SK-N-MC (cell line): ENCODE measurements at regions not wholly inside any gene's neighbourhood (a gene's known extent, or its start where the extent isn't known, plus 50 kb on each side); places are given as distances from the start of the nearest gene placed in this dataset.

ENCODE experiments used
- DNase-seq: peaks from one replicate; pipeline ENCODE4 v3.0.0-alpha.2; 2011; ENCODE audit warnings: low read depth, low spot score
- H3K27ac ChIP-seq: fragments of 200-600 bp; sonication (generic); 2 replicates; pipeline ENCODE4 v1.5.1; 2016; ENCODE audit warnings: mixed run types
- H3K36me3 ChIP-seq: fragments of 200-600 bp; sonication (generic); 2 replicates; pipeline ENCODE4 v1.6.1; 2017; ENCODE audit warnings: antibody characterized with exemption, low read length, mixed read lengths; ENCODE audit not compliant: insufficient read depth
- H3K4me3 ChIP-seq: fragments of 200-600 bp; sonication (generic); 2 replicates; pipeline ENCODE4 v1.5.1; 2016
- H3K9ac ChIP-seq: fragments of 200-600 bp; sonication (generic); 2 replicates; pipeline ENCODE4 v1.8.0; 2017; ENCODE audit warnings: mixed run types, mixed read lengths; ENCODE audit not compliant: insufficient read length
- H3K9me3 ChIP-seq: fragments of 200-600 bp; sonication (generic); 2 replicates; pipeline ENCODE4 v1.6.1; 2017; ENCODE audit warnings: low read depth, mild to moderate bottlenecking, antibody characterized with exemption, low read length, moderate library complexity, mixed read lengths
- EZH2 ChIP-seq: fragments of 200-600 bp; sonication (generic); IDR thresholded peaks from one replicate; pipeline ENCODE4 v1.6.1; 2017; ENCODE audit warnings: antibody characterized with exemption
- FOXP2 ChIP-seq: optimal IDR thresholded peaks from 2 replicates; pipeline ENCODE3; 2011; ENCODE audit warnings: mild to moderate bottlenecking, moderate library complexity; ENCODE audit not compliant: insufficient read depth; ENCODE audit errors: extremely low read length, control extremely low read depth
- POLR2AphosphoS5 ChIP-seq: IDR thresholded peaks from 2 replicates; pipeline ENCODE4 v1.6.1; 2012; ENCODE audit warnings: mild to moderate bottlenecking, low read depth, low read length, borderline replicate concordance

DNA sequence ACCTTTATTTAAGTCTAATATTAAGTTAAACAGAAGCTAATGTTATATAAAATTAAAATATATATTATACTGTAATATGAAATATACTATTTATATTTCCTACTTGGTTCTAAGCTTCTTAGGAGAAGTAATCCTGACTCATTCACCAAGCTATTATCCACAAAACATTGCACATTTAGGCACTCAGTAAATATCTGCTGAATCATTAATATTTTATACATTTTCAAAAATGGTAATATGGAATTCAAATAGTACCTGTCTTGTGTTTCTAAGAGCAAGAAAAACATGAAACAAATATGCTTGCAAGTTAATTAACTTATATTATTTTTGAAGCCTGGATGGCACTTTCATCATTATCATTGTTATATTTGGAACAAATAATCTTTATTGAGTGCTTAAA lies 153.0 kb upstream of the CNTN4 start:
- H3K9me3 ChIP-seq = no peaks in the 10 kb centered on the region
- no peak overlapping the region for H3K9ac ChIP-seq
- no peak overlapping the region for H3K4me3 ChIP-seq
- TF ChIP-seq EZH2 = no peak
- no peak for TF ChIP-seq FOXP2
- no peaks in the 10 kb centered on the region for H3K36me3 ChIP-seq
- no peak overlapping the region for H3K27ac ChIP-seq
- DNase-seq = no peak

DNA sequence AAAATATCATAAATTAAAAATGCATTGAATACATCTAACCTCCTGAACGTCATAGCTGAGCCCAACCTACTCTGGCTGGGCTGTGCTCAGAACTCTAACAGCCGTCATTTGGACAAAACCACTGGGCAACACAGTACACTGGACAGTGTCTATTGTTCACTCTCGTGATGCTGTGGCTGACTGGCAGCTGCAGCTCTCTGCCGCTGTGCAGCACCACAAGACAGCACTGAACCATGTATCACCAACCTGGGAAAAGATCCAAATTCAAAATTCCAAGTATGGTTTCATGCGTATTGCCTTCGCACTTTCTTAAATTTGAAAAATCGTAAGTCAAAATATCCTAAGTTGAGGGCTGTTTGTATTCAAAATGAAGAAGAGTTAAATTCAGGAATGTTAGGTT lies 145.1 kb upstream of the CNTN4 start:
- DNase-seq = no peak
- Histone ChIP-seq H3K9ac (no peak overlapping the region), H3K4me3 (no peak overlapping the region), H3K36me3 (no peaks in the 10 kb centered on the region), H3K9me3 (no peaks in the 10 kb centered on the region), H3K27ac (no peak overlapping the region)
- TF ChIP-seq EZH2 (no peak), FOXP2 (no peak), POLR2AphosphoS5 (no peak)

DNA sequence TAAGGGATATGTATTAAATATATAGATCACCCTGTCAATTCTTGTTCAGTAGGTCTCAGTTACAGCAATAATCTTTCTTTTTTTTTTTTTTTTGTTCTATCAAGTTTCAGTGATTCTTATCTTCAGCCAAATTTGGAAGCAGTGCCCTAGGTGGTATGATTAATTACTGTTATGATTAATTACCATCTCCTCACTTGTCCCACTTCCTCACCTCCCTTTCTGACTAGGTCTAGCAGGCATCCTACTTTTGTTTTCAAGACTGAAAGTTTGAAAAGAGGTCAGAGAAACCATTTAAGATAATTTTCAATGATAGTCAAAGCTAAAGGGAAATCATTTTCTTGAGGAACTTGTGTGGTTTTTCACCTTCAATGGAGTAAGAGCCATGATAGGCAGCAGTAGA lies 144.0 kb upstream of the CNTN4 start:
- no peak overlapping the region for H3K4me3 ChIP-seq
- H3K9ac ChIP-seq = no peak overlapping the region
- no peak for TF ChIP-seq FOXP2
- TF ChIP-seq EZH2 = no peak
- no peak for TF ChIP-seq POLR2AphosphoS5
- no peaks in the 10 kb centered on the region for H3K9me3 ChIP-seq
- no peak overlapping the region for H3K27ac ChIP-seq
- H3K36me3 ChIP-seq = no peaks in the 10 kb centered on the region
- no peak for DNase-seq

DNA sequence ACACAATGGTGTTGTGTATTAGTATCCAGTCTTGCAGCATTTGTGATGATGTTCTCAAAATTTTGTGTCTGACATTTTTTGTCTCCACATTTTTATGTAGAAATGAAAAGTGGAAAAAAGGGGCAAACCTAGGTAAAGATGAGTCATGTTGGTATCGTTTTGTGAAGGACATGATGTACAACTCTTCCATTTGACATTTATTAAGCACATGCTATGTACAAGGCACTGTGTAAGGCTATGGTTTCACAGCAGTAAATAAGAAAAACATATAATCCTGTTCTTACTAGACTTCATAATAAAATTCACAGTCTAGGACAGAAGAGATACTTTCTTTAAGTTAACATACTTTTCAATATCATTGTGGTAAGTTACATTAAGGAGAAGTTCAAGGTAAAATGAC lies 143.5 kb upstream of the CNTN4 start:
- H3K9me3 ChIP-seq = no peaks in the 10 kb centered on the region
- TF ChIP-seq FOXP2 (no peak), EZH2 (no peak), POLR2AphosphoS5 (no peak)
- DNase-seq = no peak
- H3K4me3 ChIP-seq = no peak overlapping the region
- no peaks in the 10 kb centered on the region for H3K36me3 ChIP-seq
- no peak overlapping the region for H3K27ac ChIP-seq
- H3K9ac ChIP-seq = no peak overlapping the region

DNA sequence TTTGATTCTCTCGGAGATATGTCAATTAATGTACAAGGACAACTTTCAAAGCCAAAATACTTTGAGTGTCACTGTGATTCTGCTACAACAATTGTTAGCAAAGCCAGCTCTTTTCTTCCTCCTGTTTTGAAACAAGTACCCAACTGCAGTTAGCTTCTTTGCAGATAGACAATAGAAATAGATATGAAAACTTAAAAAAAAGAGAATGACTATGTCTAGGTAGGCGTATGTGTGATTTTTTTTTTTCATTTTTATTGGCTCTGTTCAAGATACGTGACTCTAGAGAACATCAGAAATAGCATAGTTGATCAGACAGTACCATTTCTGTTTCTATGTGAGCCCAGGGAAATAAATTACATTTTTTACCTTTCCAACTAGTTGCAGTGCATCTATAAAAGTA lies 142.9 kb upstream of the CNTN4 start:
- H3K9ac ChIP-seq = no peak overlapping the region
- H3K36me3 ChIP-seq = no peaks in the 10 kb centered on the region
- DNase-seq = no peak
- no peak overlapping the region for H3K27ac ChIP-seq
- H3K4me3 ChIP-seq = no peak overlapping the region
- TF ChIP-seq FOXP2 (no peak), POLR2AphosphoS5 (no peak), EZH2 (no peak)
- no peaks in the 10 kb centered on the region for H3K9me3 ChIP-seq

DNA sequence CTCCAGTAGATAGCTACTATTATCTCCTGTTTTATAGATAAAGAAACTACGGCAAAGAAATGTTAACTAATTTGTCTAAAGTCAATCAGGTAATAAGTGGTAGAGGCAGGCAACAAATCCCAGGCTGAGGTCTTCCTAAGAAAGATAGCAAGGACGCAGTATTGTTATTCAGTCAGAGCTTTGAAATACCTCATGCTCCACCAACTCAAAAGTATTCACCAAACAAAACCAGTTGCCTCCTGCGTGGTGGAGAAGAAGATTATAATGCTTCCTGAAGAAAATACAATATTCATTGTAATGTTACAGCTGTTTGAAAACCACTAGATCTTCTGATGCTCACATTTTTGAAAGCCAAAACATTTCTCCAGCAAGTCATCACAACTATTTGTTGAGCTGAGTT lies 138.2 kb upstream of the CNTN4 start:
- no peak for DNase-seq

DNA sequence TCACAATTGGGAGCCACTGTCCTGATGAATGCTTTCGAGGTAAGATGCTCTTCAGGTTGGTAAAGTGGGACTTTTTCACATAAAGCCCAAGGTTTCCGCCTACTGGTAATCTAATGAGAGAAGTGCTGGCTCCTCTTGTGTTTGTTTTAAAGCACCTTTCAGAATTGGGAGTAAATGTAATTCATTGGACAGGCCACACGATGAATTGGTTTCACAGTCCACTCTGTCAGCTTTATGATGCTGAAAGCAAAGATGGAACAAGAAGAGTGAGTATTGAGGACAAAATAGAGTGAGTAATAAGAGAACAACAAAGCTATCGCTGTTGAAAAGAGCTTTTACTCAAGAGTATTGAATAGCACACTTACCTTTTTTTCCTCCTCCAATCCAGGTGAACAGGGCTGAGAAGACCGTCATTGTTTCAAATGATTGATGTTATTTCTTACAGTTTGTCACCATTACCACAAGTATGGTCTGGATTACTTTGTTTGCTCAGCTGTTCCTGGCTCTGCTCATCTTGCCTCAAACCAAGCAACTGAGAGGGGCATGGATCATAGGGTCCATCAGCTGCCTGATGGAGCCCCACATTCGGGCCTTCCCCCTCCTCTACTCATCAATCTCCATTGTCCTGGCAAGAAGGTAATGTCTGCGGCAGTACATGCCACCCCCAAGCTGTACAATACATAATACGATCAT lies 136.1 kb upstream of the CNTN4 start:
- no peak for DNase-seq
- Histone ChIP-seq H3K27ac (no peak overlapping the region), H3K9ac (no peak overlapping the region), H3K36me3 (no peaks in the 10 kb centered on the region), H3K4me3 (no peak overlapping the region), H3K9me3 (no peaks in the 10 kb centered on the region)
- TF ChIP-seq FOXP2 (no peak), POLR2AphosphoS5 (no peak), EZH2 (no peak)

More for the DNA sequence above, 138.2 kb upstream of the CNTN4 start:
- H3K27ac ChIP-seq = no peak overlapping the region
- TF ChIP-seq POLR2AphosphoS5 = no peak
- no peak for TF ChIP-seq EZH2
- TF ChIP-seq FOXP2 = no peak
- no peak overlapping the region for H3K4me3 ChIP-seq
- H3K9me3 ChIP-seq = no peaks in the 10 kb centered on the region
- H3K36me3 ChIP-seq = no peaks in the 10 kb centered on the region
- H3K9ac ChIP-seq = no peak overlapping the region

DNA sequence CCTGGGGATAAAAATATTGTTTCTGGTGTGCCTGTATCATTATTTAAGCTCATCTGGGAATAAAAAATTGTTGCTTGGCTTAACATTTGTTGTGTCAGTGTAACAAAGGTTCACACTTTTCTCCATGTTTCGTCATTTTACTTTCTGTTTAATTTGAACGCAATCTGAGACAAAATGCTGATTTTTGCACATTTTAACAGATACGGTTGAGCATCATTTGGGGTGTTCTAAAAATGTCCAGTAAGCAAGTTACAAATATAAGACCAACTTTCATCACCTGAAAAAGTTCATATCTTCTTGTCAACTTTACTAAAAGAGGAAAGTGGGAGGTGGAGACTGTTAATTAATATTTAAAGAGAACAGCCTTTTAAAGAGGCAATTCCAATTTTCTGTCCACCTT lies 134.8 kb upstream of the CNTN4 start:
- TF ChIP-seq POLR2AphosphoS5 (no peak), FOXP2 (no peak), EZH2 (no peak)
- no peak overlapping the region for H3K27ac ChIP-seq

DNA sequence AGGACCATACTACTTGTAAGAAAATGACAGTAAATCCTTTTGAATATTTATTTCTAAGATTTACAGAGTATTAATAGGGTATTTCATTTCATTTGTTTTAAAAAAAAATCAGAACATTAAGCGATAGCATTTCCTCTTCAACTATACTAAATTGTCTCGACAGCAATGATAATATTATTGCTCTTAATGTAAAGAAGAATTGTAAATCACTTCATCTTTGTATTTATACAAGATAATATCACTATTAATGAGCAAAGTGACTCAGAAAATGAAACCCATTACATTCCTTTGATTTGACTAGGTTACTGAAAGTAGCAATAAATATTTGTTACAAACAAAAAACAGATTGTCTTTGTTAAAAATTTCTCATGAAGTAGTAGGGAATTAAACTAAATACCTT lies 131.1 kb upstream of the CNTN4 start:
- no peak for DNase-seq
- H3K36me3 ChIP-seq = no peaks in the 10 kb centered on the region
- no peak overlapping the region for H3K4me3 ChIP-seq
- TF ChIP-seq EZH2 (no peak), FOXP2 (no peak), POLR2AphosphoS5 (no peak)
- H3K9me3 ChIP-seq = no peaks in the 10 kb centered on the region
- H3K9ac ChIP-seq = no peak overlapping the region
- no peak overlapping the region for H3K27ac ChIP-seq

More for the DNA sequence above, 134.8 kb upstream of the CNTN4 start:
- Histone ChIP-seq H3K36me3 (no peaks in the 10 kb centered on the region), H3K4me3 (no peak overlapping the region), H3K9ac (no peak overlapping the region), H3K9me3 (no peaks in the 10 kb centered on the region)
- DNase-seq = no peak
